IMR-90 (cell line): ENCODE measurements at regions not wholly inside any gene's neighbourhood (a gene's known extent, or its start where the extent isn't known, plus 50 kb on each side); places are given as distances from the start of the nearest gene placed in this dataset.

Experiments used
- ATAC-seq: fragments of 200-7000 bp; cut with Tn5 transposase; 2 replicates; pipeline ENCODE4 v1.9.1; 2020; ENCODE audit warnings: low read depth, mild to moderate bottlenecking, moderate library complexity
- BruUV-seq: library from RNA; stranded (reverse); fragments of 400-500 nt; replicated peaks from 2 replicates; lab custom pipeline; 2021; lab: Mats Ljungman, UMichigan
- CTCF ChIA-PET: fragments of 300-600 bp; formaldehyde crosslinking; extraction: SDS; loops from one replicate; lab custom pipeline; 2021; ENCODE audit warnings: antibody characterized with exemption; lab: Yijun Ruan, JAX
- POLR2A ChIA-PET: fragments of 300-600 bp; sonication (Branson Sonifier 250); formaldehyde crosslinking; loops from one replicate; lab custom pipeline; 2022; ENCODE audit warnings: antibody characterized with exemption; ENCODE audit not compliant: unreplicated experiment; lab: Charles Lee
- DNase-seq: peaks from one replicate; pipeline ENCODE4 v3.0.0; 2013
- H2AFZ ChIP-seq: replicated peaks from 2 replicates; pipeline ENCODE3; 2013; ENCODE audit warnings: low read length, mild to moderate bottlenecking; ENCODE audit not compliant: poor library complexity
- H2AK5ac ChIP-seq: 2 replicates; pipeline ENCODE4 v1.6.1; 2013; ENCODE audit warnings: low read depth, low read length, inconsistent platforms
- H2AK9ac ChIP-seq: replicated peaks from 2 replicates; pipeline ENCODE3; 2013; ENCODE audit warnings: mild to moderate bottlenecking, low read depth, low read length, moderate library complexity; ENCODE audit not compliant: poor library complexity
- H2BK120ac ChIP-seq: 2 replicates; pipeline ENCODE4 v1.6.1; 2013; ENCODE audit warnings: low read depth, low read length, inconsistent platforms
- H2BK15ac ChIP-seq: 3 replicates; pipeline ENCODE4 v1.6.1; 2013; ENCODE audit warnings: low read depth, low read length, inconsistent platforms
- H2BK20ac ChIP-seq: 2 replicates; pipeline ENCODE4 v1.6.1; 2013; ENCODE audit warnings: low read depth, mild to moderate bottlenecking, inconsistent platforms, low read length, moderate library complexity
- H2BK5ac ChIP-seq: 2 replicates; pipeline ENCODE4 v1.6.1; 2013; ENCODE audit warnings: mild to moderate bottlenecking, low read depth, low read length, inconsistent platforms; ENCODE audit not compliant: poor library complexity, severe bottlenecking
- H3K14ac ChIP-seq: replicated peaks from 2 replicates; pipeline ENCODE4 v1.6.1; 2013; ENCODE audit warnings: low read depth, low read length, inconsistent platforms
- H3K18ac ChIP-seq: 2 replicates; pipeline ENCODE4 v1.6.1; 2013; ENCODE audit warnings: low read depth, low read length, control low read depth
- H3K23ac ChIP-seq: 2 replicates; pipeline ENCODE4 v1.6.1; 2013; ENCODE audit warnings: low read depth, low read length, inconsistent platforms
- H3K27ac ChIP-seq: 2 replicates; pipeline ENCODE4 v1.5.1; 2013; ENCODE audit warnings: mild to moderate bottlenecking, control low read depth, low read length; ENCODE audit not compliant: insufficient read depth
- H3K27me3 ChIP-seq: 2 replicates; pipeline ENCODE4 v1.6.1; 2013; ENCODE audit warnings: low read length; ENCODE audit not compliant: control insufficient read depth, insufficient read depth
- H3K36me3 ChIP-seq: 2 replicates; pipeline ENCODE4 v1.6.1; 2013; ENCODE audit warnings: low read length, mixed read lengths; ENCODE audit not compliant: control insufficient read depth, insufficient read depth
- H3K4ac ChIP-seq: 2 replicates; pipeline ENCODE4 v1.6.1; 2013; ENCODE audit warnings: low read depth, low read length, inconsistent platforms
- H3K4me1 ChIP-seq: 2 replicates; pipeline ENCODE4 v1.6.1; 2013; ENCODE audit warnings: low read length, mixed read lengths; ENCODE audit not compliant: control insufficient read depth, insufficient read depth
- H3K4me2 ChIP-seq: 2 replicates; pipeline ENCODE4 v1.6.1; 2013; ENCODE audit warnings: low read depth, mild to moderate bottlenecking, control low read depth, low read length, moderate library complexity
- H3K4me3 ChIP-seq: 2 replicates; pipeline ENCODE4 v1.5.1; 2013; ENCODE audit warnings: low read depth, mild to moderate bottlenecking, control low read depth, low read length, moderate library complexity; ENCODE audit not compliant: insufficient read depth
- H3K56ac ChIP-seq: 2 replicates; pipeline ENCODE4 v1.6.1; 2013; ENCODE audit warnings: low read length, inconsistent platforms; ENCODE audit not compliant: insufficient read depth; ENCODE audit errors: extremely low read depth
- H3K79me1 ChIP-seq, 2 experiments: 2 replicates each; pipeline ENCODE4 v1.6.1; 2013; ENCODE audit warnings: low read length in 2 of 2, inconsistent platforms in 1 of 2, low read depth in 1 of 2
- H3K9ac ChIP-seq: 2 replicates; pipeline ENCODE4 v1.6.1; 2013; ENCODE audit warnings: low read depth, low read length, control low read depth
- H3K9me1 ChIP-seq: 2 replicates; pipeline ENCODE4 v1.6.1; 2013; ENCODE audit warnings: low read length, inconsistent platforms; ENCODE audit not compliant: insufficient read depth
- H3K9me3 ChIP-seq: 2 replicates; pipeline ENCODE4 v1.6.1; 2013; ENCODE audit warnings: low read length; ENCODE audit not compliant: control insufficient read depth, insufficient read depth
- H4K20me1 ChIP-seq: 2 replicates; pipeline ENCODE4 v1.6.1; 2013; ENCODE audit warnings: low read length, inconsistent platforms; ENCODE audit not compliant: insufficient read depth
- H4K5ac ChIP-seq: 2 replicates; pipeline ENCODE4 v1.6.1; 2013; ENCODE audit warnings: mild to moderate bottlenecking, low read depth, low read length, control low read depth
- H4K8ac ChIP-seq, 2 experiments: 2 replicates each; pipeline ENCODE4 v1.6.1; 2013; ENCODE audit warnings: low read depth in 2 of 2, low read length in 2 of 2, control low read depth in 1 of 2, inconsistent platforms in 1 of 2
- H4K91ac ChIP-seq: 2 replicates; pipeline ENCODE4 v1.6.1; 2013; ENCODE audit warnings: low read depth, low read length, inconsistent platforms; ENCODE audit not compliant: insufficient read depth
- BHLHE40 ChIP-seq: fragments of 150-350 bp; IDR thresholded peaks from 2 replicates; pipeline ENCODE4 v1.6.1; 2016; ENCODE audit warnings: mild to moderate bottlenecking, low read depth, low read length
- FOS ChIP-seq: fragments of 150-350 bp; IDR thresholded peaks from 2 replicates; pipeline ENCODE4 v1.6.1; 2016; ENCODE audit warnings: low read depth, low read length
- MAFK ChIP-seq: IDR thresholded peaks from 2 replicates; pipeline ENCODE4 v1.6.1; 2012; ENCODE audit warnings: low read depth, low read length, improper control_type of control experiment
- MXI1 ChIP-seq: IDR thresholded peaks from 2 replicates; pipeline ENCODE4 v1.6.1; 2012; ENCODE audit warnings: low read depth, mild to moderate bottlenecking, low read length, moderate library complexity, borderline replicate concordance
- NFE2L2 ChIP-seq: fragments of 150-350 bp; IDR thresholded peaks from 2 replicates; pipeline ENCODE4 v1.6.1; 2016; ENCODE audit warnings: low read depth, mild to moderate bottlenecking, low read length
- RAD21 ChIP-seq: IDR thresholded peaks from 2 replicates; pipeline ENCODE4 v1.6.1; 2012; ENCODE audit warnings: low read length, improper control_type of control experiment
- RFX5 ChIP-seq: IDR thresholded peaks from 2 replicates; pipeline ENCODE4 v1.8.0; 2012; ENCODE audit warnings: low read depth, mild to moderate bottlenecking, low read length, moderate library complexity
- SMC3 ChIP-seq: fragments of 150-350 bp; IDR thresholded peaks from 2 replicates; pipeline ENCODE4 v1.6.1; 2016; ENCODE audit warnings: low read depth, mild to moderate bottlenecking, antibody characterized with exemption, low read length, moderate library complexity
- WGBS, 2 experiments: methylation state at CpG; one replicate each; pipeline versions ENCODE4 v1.1.5 to v1.1.7; 2013; ENCODE audit warnings: missing lambda C conversion rate in 2 of 2; ENCODE audit not compliant: insufficient read length in 1 of 2; ENCODE audit errors: extremely low coverage in 2 of 2; 5-methylcytosine and 5-hydroxymethylcytosine counted together
- dilution Hi-C: fragments of 300-500 bp; cut with HindIII; formaldehyde crosslinking; loops from one replicate; pipeline ENCODE4 v1.14.3; 2018; ENCODE audit warnings: low sequenced_read_pairs; ENCODE audit not compliant: unreplicated experiment
- in situ Hi-C: fragments of 300-500 bp; cut with MboI; formaldehyde crosslinking; loops from 3 replicates; pipeline ENCODE4 v1.14.3; 2019; ENCODE audit warnings: low sequenced_read_pairs, inconsistent platforms, mixed read lengths
- intact Hi-C: fragments of 100-400 bp; cut with micrococcal nuclease; formaldehyde crosslinking; loops from 2 replicates; pipeline ENCODE4 v1.10.0; 2022

DNA sequence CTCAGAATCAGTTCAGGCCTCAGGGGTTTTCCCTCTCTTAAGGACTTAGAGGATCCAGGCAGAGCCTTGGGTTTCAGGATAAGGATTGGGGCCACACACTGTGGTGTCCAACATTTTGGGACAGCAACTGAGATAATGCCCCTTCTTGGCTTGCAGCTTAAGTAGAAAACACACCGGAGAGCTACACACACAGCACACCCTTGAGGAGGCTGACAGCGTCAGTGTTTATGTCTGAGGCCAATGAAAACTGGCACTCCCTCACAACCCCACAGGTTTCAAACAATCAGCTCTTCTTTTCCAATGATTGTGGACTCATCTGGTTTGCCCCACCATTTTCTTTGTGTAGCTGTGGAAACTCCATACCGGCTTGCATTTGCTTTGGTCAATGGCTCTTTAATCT is 257.7 kb downstream of the CDCA7 start:
- H3K9me1 ChIP-seq, result no peaks in the 10 kb centered on the region
- no peak overlapping the region for H2BK5ac ChIP-seq
- ChIA-PET CTCF (no interaction called here), POLR2A (no interaction called here)
- no CpG with 5 or more reads among the region's 3 CpGs for WGBS, 2 experiments
- H3K56ac ChIP-seq, result no peak overlapping the region
- dilution Hi-C loops, result no loop called here
- no peak overlapping the region for H2BK20ac ChIP-seq
- intact Hi-C loops, result no loop called here
- peaks cover 37% of the 10 kb centered on the region for H3K27me3 ChIP-seq
- no peak overlapping the region for H3K14ac ChIP-seq
- H3K9ac ChIP-seq, result no peak overlapping the region
- ATAC-seq, result no peak
- H2BK15ac ChIP-seq, result no peak overlapping the region
- no peak overlapping the region for H3K4ac ChIP-seq
- H2AK5ac ChIP-seq, result no peak overlapping the region
- peaks cover 4% of the 10 kb centered on the region; the same call in 1 of the 2 replicates for H3K9me3 ChIP-seq
- H4K20me1 ChIP-seq, result no peaks in the 10 kb centered on the region
- H3K27ac ChIP-seq, result no peak overlapping the region
- no peak overlapping the region for H3K18ac ChIP-seq
- H3K79me1 ChIP-seq, result no peaks in the 10 kb centered on the region
- no peak overlapping the region for H3K23ac ChIP-seq
- no peak overlapping the region for H3K4me3 ChIP-seq
- H2BK120ac ChIP-seq, result no peak overlapping the region
- TF ChIP-seq MXI1 (no peak), RFX5 (no peak), BHLHE40 (no peak), MAFK (no peak), NFE2L2 (no peak), SMC3 (no peak), RAD21 (no peak), FOS (no peak)
- H2AFZ ChIP-seq, result no peak overlapping the region
- no peak for DNase-seq
- H2AK9ac ChIP-seq, result no peak overlapping the region
- H4K5ac ChIP-seq, result no peak overlapping the region
- H3K4me2 ChIP-seq, result no peak overlapping the region
- no peak overlapping the region for H4K8ac ChIP-seq
- no TSS peak for BruUV-seq
- H4K91ac ChIP-seq, result no peak overlapping the region
- in situ Hi-C loops, result no loop called here
- H3K4me1 ChIP-seq, result no peaks in the 10 kb centered on the region
- no peaks in the 10 kb centered on the region for H3K36me3 ChIP-seq
